Activated naive CD4-positive, alpha-beta T cell (primary cell): ENCODE measurements at regions not wholly inside any gene's neighbourhood (a gene's known extent, or its start where the extent isn't known, plus 50 kb on each side); places are given as distances from the start of the nearest gene placed in this dataset.
"Not testable (repeated sequence)": the region's sequence is repeated elsewhere in the genome, so short reads cannot be mapped to it uniquely, and the experiment has no call there.

Experiments used
- DNase-seq, 4 experiments: peaks; one replicate each; lab custom pipeline; 2025; lab: John Stamatoyannopoulos, UW

DNA sequence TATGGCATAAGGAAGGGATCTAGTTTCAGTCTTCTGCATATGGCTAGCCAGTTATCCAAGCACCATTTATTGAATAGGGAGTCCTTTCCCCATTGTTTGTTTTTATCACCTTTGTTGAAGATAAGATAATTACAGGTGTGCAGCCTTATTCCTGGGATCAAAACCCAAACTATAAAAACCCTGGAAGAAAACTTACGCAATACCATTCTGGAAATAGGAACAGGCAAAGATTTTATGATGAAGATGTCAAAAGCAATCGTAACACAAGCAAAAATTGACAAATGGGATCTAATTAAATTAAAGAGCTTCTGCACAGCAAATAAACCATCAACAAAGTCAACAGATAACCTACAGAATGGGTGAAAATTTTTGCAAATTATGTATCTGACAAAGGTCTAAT, 128.5 kb upstream of the DCN start:
- no peak for DNase-seq

DNA sequence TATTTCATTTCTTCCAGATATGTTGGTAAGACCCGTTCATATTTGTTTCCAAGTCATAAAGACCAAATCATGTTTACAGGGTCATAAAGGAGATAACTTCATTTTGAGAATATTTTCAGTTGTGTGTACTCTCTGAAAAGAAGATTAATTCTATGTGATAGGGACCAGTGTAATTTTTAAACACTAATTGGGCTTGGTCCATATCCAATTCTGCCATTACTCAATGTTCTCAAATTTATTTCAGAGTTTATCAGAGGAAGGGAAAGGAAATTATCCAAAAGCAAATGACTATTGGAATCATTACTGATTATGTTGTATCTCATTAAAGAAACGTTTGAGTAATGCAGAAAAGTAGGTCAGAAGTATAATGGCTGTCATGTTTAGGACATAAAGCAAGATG, 126.8 kb upstream of the DCN start:
- DNase-seq: no peak

DNA sequence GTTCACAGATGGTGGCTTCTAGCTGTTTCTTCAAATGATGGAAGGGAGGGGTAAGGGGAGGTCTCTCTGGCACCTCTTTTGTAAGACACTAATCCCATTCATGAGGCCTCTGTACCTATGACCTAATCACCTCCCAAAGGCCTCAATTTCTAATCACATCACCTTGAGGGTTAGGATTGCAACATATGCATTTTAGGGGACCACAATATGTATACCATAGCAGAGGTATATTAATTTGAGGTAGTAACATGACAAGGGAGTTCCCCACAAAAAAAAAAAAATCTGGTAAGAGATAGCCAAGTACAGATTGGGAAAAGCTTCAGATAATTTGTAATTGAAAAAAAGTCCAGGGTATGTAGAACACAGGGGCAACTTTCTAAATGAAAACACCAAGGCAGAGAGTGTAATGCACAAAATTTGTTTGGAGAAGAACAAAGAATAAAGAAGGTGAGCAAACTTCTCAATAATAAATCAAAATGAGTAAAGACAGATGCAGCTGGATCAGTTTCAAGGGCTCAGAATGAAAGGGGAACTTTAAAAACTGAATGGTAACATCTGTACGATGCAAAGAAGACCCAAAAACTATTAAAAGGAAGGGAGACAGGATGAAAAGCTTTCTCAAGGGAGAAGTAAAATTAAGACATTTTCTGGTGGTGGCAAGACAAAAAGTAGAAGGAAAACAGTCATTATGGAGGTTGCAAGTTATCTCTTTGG, 125.5 kb upstream of the DCN start:
- DNase-seq: no peak

DNA sequence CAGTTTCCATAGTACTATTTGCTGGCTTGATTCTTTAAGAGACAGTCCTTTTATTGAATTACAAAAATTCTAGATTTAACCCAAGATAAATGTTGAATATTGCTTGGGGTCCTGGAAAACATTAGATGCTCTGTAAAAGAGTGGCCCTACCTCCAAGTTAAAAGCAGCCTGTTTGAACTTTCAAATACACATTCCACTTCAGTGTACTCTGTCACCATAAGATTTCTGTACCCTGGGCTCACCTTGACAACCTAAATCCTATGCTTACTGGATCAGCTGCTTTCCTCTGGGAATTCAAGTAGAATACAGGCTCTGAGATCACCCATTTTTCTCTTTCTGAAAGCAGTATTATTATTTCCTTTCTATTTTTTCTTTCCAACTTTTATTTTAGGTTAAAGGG, 107.7 kb upstream of the DCN start:
- DNase-seq: no peak

DNA sequence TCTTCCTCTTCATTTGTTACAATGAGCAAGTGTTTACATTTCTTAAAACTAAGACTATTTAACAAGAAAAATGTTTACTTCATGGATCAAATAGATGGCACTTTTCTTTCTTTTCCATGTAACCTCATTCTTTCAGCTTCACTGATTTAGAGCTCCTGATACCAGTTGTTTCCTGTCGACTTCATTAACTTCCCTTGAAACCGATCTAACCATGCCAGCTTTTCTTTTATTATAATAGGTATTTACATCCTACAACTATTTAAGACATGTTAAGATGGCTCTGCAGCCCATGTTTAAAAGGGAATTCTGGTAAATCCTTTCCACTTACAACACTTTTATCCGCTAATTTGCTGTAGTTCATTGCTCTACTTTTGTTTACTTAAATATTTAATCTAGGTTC, 107.3 kb upstream of the DCN start:
- DNase-seq: no peak

DNA sequence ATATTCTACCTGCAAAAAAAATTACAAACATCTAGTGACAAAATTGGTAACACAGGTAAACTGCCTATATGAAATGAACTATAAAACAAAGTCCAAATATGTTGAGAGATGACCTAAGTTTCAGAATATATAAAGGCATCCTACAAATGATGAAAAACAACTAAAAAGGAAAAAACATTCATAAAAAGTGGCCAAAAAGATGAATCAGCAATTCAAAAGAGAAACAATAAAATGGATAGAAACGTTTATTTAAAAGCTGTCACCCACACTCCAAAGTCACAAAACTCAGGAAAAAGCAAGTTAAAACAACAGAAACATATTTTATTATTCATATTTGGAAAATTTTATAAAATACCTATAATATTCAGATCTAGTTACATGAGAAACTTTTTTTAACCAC, 106.5 kb upstream of the DCN start:
- DNase-seq: no peak

DNA sequence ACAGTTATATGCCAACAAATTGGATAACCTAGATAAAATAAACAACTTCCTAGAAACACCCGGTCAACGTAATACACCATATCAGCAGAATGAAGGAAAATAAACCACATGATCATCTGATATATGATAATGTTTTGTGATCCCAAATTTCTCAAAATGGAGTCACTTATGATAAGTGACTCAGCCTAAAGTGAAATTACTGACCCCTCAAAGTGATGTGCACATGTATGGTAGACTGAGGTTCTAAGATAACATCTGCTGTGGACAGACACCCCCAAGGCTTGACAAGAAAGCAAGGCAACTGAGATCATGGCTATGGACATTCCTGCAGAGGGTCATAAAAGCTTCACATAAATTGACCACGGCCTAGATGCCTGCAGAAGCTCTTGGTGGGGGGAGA, 105.1 kb upstream of the DCN start:
- DNase-seq: no peak

DNA sequence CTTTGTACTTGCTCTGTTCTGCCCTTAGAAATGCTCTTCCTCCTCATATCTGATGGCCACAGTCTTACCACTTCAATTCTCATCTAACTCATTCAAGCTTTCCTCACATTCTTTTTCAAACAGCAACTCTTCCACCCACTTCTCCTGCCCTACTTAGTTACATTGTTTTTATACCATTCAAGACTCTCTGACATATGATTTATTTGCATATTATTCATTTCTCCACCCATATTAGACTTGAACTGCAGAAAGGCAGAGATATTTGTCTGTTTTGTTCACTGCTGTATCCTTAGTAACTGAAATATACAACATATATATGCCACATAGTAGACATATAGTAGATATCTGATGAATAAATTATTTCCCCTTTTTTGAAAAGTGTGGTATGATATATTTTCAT, 95.5 kb upstream of the DCN start:
- DNase-seq: no peak

DNA sequence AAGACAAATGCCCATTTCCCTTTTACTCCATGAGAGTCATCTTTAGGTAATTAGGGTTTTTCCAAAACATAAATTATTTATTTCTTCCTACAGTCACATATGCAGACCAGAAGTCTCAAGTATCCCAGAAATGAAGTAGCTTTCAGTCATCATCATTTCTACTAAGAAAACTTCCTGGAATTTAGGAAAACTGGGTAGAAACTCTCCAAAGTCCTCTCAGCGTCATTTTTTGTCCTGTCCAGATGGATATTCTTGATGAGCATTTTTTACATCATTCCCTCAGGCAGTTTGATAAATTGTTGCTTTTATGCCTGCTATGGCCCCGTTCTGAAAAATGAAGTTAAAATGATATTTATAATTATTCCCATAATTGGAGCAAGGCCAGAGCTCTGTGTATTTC, 93.9 kb upstream of the DCN start:
- no peak for DNase-seq

DNA sequence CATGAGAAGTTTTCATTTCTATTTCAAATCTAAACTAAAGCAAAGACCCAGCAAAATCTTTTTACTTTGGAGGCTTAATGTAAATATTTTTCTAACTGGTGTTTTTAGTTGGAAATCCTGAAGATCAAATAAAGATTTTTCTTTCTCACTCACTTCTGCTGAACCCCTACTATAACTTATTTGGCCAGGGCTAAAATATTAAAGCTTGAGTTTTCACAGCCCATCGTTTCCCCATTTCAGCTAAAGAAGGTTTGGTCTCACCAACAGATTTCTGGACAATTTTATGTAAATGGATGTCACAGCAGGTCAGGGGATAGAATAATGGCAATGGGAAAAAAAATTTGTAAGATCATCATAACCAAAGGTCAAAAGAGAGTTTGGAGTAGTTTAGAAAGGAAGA, 92.7 kb upstream of the DCN start:
- DNase-seq: no peak

DNA sequence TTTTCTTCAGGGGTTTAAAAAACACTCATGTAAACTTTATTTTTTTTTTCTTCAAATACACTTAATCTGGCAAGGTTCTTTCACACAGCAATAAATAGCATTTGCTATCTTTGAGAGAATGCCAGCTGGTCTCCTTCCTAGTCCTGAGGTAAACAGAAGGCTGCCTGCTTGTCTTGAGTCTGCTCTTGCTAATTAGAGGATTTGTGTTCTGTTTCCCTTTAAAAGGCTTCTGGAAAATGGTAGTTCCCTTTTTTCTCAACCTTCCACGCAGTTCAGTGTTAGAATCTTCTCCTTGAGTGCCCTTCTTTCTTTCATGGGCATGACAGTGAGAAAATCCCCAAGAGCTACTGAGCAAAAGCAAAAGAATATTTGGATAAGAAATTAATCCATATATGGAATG, 92.3 kb upstream of the DCN start:
- DNase-seq: no peak

DNA sequence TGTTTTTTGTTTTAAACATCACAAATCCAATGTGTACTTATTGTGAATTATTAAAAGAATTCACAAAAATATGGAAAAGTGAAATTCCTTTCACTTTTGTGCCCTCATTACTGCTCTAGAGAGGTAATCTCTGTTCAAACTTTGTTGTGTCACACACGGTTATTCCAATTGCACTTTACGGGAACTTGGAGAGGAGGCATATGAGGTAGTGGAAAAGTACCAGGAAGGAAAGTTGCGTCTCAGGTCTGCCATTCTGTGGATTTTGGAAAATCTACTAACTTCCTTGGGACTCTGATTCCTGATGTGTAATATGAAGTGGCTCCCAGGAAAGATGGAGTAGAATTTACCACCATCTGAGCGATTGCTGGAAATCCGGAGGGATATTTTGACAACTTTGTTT, 90.9 kb upstream of the DCN start:
- no peak for DNase-seq

DNA sequence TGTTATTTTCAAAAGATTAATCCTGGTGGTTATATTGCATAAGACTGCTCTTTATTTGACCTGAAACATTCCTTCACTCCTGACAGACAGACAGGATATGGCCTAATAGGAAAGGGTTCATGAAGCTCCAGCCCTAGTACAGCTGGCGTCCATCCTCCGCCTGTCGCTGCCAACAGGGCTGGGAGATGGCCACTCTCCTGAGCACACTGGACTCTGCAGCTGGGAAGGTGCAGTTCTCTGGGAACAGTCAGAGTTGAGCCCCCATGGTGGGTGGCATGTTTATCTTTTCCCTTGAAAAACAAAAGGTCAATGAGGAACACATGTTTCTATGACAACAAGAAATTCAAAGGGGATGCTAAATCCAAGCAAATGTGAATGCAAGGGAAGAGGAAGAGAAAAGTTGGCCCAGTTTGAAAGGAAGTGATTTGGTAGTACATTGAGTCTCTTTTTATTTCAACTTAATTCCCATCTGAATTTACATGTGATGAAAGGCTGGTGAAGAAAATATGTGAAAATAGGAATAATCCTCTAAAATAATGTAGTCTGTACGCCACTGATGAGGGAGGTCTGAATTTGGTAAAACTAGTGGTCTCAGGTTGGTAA, 89.9 kb upstream of the DCN start:
- no peak for DNase-seq

DNA sequence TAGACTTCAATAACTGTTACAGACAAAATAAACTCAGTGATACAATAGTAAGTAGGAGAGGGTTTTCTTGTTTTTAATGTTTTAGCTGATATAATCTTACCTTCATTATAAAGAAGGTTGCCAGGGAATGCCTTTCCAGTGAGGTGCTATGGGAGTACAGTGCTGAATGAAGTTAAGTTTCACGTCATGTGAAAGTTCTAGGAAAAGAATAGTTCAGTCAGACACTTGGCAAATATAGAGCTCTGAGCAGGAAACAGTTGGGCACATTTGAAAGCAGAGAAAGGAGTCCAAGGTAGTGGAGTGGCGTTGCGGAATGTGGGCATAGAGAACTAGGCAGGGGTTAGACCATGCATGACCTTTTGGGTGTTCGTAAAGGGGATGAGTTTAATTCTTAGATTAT, 88.6 kb upstream of the DCN start:
- DNase-seq: no peak

DNA sequence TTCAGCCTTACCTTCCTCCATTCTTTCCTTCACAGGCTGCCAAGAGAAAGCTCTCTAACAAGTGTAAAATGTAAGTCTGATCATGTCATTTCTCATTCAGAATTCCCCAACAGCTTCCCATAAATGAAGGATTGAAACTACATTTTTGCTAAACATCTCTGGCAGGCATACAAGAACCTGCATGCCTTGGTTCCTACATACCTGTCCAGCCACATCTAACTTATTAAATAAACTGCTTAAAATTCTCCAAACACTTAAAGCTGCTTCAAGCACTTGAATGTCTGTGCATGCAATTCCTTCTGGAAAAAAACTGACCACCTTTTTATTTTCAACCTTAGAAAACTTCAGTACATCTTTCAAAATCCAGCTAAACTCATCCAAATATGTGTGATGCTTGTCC, 84.4 kb upstream of the DCN start:
- no peak for DNase-seq

DNA sequence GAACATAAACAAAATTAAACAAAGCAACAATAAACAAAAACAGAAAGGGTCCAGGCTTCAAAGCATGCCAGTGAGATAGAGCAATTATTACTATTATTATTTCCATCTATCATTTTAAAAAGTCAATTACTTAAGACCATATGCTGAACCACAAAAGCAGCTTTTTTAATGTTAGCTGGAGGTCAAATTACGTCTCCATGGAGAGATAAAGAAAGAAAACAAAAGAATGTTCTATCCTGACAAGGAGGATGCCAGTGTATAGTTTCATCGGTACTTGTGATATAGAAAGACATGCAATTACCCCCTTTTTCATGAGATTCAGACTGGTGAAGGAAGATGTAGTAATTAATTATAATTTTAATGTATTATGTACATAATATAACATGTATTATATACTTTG, 81.6 kb upstream of the DCN start:
- DNase-seq: no peak

DNA sequence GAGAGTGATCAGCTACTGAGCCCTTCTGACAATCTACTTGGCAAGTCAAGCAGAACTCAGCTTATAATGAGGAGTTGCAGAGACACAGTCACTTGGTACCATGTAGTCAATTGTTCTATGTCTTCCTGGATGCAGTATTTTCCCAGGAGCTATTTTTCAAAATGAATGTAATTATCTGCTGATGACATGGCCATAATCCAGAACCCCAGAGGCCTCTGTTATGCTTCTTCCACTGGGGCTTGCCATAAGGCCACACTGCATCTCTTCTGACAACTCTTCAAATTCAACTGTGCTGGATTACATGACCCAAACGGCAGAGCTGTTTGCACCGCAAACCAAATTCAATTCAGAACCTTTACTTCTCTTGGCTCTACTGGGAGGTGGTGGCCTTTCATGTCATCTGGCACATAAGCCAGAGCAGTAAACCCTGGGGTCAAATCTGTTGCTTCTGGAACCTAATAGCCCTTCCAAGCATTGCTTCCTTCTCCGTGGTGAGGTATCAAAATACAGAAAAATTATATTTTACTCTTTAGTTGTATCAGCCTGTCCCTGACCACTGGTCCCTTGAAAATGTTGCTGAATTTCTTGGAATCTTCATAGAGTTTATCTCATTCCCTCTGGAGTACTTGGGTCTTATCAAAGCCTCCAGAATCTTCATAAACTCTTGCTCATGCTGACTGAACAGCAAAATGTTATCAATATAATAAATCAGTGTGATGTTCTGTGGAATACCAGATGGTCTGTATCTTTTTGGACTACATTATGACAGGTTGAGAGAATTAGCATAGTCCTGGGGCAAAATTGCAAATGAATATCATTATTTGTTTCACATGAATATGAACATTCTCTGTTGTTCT, 79.4 kb upstream of the DCN start:
- DNase-seq: no peak

DNA sequence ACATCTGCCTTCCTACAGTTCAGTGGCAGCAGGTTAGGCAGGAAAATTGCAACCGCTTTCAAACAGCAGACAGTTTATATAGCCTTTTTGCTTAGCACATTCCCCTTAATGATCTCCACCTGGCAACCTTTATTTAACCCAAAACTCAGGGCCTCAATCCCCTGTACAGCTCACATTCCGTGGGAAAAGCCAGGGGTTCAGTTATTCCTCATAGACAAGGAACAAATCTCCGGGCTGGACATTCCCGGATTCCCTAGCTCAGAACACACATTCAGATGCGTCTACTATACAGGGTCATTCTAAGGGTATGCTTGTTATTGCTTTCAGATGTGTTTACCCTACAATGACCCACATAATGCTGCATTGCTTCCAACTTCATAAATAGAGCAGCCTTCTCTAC, 73.8 kb upstream of the DCN start:
- no peak for DNase-seq

DNA sequence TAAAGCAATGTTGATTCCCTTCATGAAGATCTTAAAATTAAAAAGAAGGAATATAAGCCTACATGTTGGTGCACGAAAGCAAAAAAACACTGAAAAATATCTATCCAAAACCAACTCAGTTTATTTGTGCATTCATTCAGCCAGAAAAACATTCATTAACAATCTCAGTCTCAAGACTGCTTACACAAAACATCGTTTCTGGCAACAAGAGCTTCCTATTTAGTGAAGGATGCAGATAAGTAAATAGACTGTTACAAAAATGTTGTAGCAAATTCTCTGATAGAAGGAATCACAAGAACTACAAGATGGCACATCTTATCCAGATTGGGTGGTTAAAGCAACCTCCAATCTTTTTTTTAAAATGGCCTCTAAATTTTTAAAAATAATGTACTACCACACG, 69.7 kb upstream of the DCN start:
- DNase-seq: no peak

DNA sequence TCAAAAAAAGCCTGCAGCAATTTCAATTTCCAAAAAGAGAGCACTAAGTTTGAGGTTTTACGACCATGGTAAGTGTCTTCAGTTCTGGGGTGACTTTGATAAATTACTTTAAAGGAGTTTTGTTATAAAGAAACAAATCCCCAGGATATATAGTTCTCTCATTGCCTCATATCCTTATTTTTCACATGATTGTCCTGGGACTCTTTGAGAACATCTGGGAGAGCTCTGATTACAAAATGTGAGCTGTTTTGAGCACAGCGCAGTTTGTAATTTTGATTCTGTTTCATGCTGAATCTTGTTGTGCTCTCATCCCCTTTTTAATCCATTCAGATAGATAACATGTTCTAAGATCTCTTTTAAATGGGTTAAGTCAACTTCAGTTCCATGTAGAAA, 67.7 kb upstream of the DCN start:
- DNase-seq: no peak

DNA sequence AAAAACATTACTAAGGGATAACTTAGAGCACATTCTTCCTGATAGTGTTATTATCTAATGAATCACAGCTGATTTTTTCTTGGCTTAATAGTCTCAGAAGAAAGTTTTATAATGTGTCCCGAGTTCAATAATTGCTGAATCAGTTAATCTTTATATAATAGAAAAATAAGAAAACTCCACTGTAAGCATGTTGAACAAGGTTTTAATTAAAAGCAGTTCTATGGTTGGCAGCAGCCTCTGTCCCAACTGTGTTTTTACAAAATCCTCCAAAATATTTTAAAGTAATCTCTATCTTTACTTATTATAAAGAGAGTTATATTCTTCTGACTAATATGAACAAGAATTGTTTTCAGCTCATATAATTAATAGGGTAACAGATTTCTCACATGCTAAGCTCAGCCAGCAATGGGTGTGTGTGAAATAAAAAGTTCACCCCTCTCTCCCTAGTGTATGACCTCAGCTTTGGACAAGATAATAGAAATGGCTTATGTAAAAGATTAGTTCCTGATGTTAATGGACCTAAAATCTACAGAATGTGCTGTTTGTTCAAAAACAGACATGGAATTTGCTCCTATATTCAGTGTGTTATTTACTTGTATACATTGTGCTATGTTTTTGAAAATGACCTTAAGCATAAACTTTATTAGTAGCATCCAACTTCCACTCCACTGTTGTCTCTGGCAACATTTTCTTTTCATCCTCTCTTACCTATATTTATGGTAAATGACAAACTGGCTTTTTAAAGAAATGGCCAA, 67.1 kb upstream of the DCN start:
- DNase-seq: no peak

DNA sequence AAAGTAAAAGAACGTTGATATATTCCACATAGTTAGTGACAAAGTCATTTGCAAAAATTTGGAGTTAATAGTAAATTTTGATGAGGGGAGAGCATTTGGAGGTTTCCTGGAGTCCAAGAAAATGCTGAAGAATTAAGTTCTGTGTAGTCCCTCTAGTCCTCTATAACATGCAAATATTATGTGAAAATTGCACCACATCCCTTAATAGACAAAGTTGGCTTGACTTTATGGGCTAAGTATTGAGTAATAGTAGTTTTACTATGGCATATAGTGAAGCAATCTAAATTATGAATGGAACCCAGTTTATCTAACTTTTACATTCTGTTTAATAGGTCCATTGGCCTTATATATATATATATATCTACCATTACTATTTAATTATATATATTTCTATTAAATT, 66.4 kb upstream of the DCN start:
- no peak for DNase-seq

DNA sequence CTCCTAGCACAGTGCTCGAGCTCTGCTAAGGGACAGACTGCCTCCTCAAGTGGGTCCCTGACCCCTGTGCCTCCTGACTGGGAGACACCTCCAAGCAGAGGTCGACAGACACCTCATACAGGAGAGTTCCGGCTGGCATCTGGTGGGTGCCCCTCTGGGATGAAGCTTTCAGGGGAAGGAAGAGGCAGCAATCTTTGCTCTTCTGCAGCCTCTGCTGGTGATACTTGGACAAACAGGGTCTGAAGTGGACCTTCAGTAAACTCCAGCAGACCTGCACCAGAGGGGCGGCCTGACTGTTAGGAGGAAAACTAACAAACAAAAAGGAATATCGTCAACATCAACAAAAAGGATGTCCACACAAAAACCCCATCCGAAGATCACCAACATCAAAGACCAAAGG, 60.6 kb upstream of the DCN start:
- not testable (repeated sequence) for DNase-seq
